AG04449 (cell line): ENCODE measurements at regions not wholly inside any gene's neighbourhood (a gene's known extent, or its start where the extent isn't known, plus 50 kb on each side); places are given as distances from the start of the nearest gene placed in this dataset.
"Not testable (repeated sequence)": the region's sequence is repeated elsewhere in the genome, so short reads cannot be mapped to it uniquely, and the experiment has no call there.

Experiments used
- CTCF ChIA-PET: fragments of 350-600 bp; formaldehyde crosslinking; extraction: SDS; loops from one replicate; lab custom pipeline; 2021; ENCODE audit warnings: antibody characterized with exemption; lab: Yijun Ruan, JAX
- POLR2A ChIA-PET: fragments of 400-600, 350-600 bp; formaldehyde crosslinking; extraction: SDS; loops from one replicate; lab custom pipeline; 2020; ENCODE audit warnings: antibody characterized with exemption, inconsistent platforms; lab: Yijun Ruan, JAX
- DNase-seq: peaks from one replicate; pipeline ENCODE4 v3.0.0-alpha.2; 2010; ENCODE audit warnings: low read depth, low spot score
- H3K4me3 ChIP-seq: 2 replicates; pipeline ENCODE4 v1.5.1; 2011; ENCODE audit warnings: low read depth, mild to moderate bottlenecking, control low read depth, low read length
- TF ChIP-seq, protein P1 (sequence below): IDR thresholded peaks from one replicate; pipeline ENCODE4 v1.5.1; 2011; ENCODE audit warnings: mild to moderate bottlenecking, moderate library complexity, low read length, control low read depth, inconsistent platforms; ENCODE audit not compliant: insufficient read depth; ENCODE audit errors: missing control alignments

DNA sequence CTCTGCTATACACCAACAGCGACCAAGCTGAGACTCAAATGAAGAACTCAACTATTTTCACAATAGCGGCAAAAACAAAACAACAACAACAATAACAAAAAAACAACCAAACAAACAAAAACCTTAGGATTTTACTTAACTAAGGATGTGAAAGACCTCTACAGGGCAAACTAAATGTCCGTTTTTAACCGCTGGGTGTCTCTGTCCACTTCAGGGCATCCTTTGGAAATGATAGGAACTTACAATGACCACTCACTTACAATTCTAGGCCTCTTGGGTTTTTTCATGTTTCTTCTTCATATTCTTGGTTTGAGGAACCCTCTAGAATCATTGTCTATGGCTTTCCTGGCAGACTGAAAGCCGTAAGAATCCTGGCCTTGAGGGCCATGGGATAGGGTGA lies 134.0 kb upstream of the FAM78B start:
- H3K4me3 ChIP-seq: no peak overlapping the region
- no peak for DNase-seq
- POLR2A ChIA-PET: no interaction called here
- CTCF ChIA-PET: no interaction called here
- TF ChIP-seq, protein P1, sequence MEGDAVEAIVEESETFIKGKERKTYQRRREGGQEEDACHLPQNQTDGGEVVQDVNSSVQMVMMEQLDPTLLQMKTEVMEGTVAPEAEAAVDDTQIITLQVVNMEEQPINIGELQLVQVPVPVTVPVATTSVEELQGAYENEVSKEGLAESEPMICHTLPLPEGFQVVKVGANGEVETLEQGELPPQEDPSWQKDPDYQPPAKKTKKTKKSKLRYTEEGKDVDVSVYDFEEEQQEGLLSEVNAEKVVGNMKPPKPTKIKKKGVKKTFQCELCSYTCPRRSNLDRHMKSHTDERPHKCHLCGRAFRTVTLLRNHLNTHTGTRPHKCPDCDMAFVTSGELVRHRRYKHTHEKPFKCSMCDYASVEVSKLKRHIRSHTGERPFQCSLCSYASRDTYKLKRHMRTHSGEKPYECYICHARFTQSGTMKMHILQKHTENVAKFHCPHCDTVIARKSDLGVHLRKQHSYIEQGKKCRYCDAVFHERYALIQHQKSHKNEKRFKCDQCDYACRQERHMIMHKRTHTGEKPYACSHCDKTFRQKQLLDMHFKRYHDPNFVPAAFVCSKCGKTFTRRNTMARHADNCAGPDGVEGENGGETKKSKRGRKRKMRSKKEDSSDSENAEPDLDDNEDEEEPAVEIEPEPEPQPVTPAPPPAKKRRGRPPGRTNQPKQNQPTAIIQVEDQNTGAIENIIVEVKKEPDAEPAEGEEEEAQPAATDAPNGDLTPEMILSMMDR: no peak

DNA sequence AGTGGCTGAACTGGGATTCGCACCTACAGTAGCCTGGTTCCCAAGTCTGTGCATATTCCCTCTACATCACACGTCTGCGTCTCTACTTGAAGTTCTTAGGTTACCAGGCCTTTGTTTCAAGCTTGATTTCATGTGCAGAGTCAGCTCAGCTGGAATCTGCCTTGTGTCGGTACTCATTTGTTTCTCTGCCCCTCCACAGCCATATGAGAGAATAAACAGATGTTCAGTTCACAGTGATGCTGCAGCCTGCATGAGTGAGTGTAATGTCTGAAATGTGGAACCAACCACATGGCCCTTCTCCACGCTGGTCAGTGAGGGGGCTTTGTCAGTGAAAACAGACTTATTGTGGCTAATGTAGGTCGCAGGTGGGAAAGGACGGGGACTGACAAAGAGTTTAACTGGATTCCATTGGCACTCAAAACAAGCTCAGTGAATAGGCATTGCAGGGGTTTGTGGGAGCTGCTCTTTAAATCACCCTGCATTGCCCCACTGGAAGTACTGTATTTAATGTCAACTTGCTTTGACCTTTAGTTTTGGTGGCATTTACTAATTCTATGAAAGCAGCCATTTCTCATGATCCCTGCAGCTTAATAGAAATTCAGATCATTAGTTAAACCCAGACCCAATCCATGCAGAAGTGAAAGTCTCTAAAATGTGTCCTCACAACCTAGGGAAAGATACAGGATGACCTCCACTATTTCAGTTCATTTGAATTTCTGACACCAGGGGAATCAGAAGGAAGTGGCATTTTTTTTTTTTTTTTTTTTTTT lies 136.4 kb upstream of the FAM78B start:
- TF ChIP-seq, protein P1: no peak
- H3K4me3 ChIP-seq: no peak overlapping the region
- ChIA-PET POLR2A (no interaction called here), CTCF (no interaction called here)
- no peak for DNase-seq

DNA sequence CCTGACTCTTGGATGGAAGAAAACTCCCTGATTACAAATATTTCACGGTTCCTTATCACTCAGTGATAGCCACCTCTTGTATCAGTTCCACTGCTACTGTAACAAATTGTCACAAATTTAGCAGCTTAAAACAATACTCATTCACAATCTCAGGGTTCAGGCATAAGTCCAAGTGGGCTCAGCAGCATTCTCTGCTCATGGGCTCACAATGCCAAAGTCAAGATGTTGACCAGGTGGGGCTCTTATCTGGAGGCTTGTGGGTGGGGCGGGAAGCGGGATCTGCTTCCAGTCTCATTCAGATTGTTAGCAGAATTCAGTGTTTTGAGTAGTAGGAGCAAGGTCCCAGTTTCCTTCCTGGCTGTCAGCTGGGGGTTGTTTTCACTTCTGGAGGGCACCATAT lies 137.3 kb upstream of the FAM78B start:
- POLR2A ChIA-PET: no interaction called here
- DNase-seq: no peak
- no peak overlapping the region for H3K4me3 ChIP-seq
- TF ChIP-seq, protein P1: no peak
- CTCF ChIA-PET: no interaction called here

DNA sequence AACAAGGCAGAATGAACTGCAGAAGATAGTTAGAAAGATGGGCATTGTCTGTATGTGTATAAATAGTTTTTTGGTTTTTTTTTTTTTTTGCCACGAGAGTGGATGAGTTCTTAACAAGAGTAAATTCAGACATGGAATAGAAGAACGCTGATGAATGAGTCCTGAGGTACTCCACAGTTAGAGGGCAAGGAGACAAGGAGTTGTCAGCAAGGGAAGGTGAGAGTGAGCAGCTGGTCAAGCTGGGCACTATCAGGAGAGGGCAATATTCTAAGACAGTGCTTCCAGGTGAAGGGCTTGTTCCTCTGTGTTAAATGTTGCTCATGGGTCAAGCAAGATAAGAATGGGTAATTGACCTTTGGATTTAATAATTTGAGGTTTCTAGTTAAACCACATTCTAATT lies 138.6 kb upstream of the FAM78B start:
- DNase-seq: no peak
- TF ChIP-seq, protein P1: no peak
- no peak overlapping the region for H3K4me3 ChIP-seq
- POLR2A ChIA-PET: no interaction called here
- CTCF ChIA-PET: no interaction called here

DNA sequence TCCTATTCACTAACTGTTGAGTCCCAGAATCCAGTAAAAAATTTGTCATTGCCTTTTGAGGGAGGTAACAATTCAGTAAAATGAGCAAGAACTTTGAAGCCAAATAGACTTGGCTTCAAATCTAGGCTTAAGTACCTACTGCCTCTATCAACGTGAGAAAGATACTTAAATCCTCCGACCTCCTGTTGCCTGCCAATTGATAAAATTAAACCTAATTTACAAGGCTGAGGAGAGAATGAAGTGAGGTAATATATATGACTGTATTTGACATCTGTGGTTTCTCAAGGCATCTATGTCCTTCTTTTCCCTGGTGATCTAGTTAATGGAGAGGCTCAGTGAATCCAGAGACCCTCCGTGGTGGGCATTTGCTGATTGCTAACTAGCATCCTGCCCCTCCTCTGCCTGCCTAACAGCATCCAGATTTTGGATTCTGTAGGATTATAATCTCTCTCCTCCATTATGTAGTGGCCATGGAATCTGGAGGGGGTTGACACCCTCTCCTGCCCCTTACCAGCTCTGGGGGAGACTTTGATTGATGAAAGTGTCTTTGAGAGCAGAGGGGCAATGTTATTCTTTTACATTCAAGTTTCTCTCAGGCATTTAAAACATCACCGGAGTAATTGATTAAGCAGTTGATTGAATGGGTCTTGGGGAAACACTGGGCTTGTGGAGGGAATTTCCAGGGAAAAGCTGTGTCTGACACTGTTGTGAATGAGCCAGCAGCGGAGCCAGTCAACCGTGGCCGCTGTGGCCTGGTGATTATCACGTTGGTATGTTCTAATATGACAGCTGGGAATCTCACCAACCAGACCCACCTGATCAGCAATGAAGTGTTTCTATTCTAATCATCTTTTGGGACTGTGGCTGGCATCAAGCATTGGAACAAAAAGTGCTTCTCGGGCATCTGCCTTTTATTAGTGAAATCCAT lies 140.7 kb upstream of the FAM78B start:
- ChIA-PET POLR2A (no interaction called here), CTCF (no interaction called here)
- TF ChIP-seq, protein P1: no peak
- no peak overlapping the region for H3K4me3 ChIP-seq
- no peak for DNase-seq

DNA sequence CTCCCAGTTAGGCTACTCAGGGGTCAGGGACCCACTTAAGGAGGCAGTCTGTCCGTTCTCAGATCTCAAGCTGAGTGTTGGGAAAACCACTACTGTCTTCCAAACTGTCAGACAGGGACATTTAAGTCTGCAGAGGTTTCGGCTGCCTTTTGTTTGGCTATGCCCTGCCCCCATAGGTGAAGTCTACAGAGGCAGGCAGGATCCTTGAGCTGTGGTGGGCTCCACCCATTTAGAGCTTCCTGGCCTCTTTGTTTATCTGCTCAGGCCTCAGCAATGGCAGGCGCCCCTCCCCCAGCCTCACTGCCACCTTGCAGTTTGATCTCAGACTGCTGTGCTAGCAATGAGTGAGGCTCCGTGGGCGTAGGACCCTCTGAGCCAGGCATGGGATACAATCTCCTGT lies 149.5 kb upstream of the FAM78B start:
- DNase-seq: not testable (repeated sequence)

More for the DNA sequence above, 149.5 kb upstream of the FAM78B start:
- POLR2A ChIA-PET, H3K4me3 ChIP-seq, CTCF ChIA-PET: not testable (repeated sequence)
